K562 (cell line): ENCODE measurements at regions not wholly inside any gene's neighbourhood (a gene's known extent, or its start where the extent isn't known, plus 50 kb on each side); places are given as distances from the start of the nearest gene placed in this dataset.

ENCODE experiments used
- ATAC-seq: fragments of 200-7000 bp; cut with Tn5 transposase; 3 replicates; pipeline ENCODE4 v1.9.1; 2020; ENCODE audit warnings: moderate library complexity
- BruUV-seq: library from RNA; stranded (reverse); fragments of 400-500 nt; replicated peaks from 2 replicates; lab custom pipeline; 2021; lab: Mats Ljungman, UMichigan
- CTCF ChIA-PET: fragments of 300-600 bp; formaldehyde crosslinking; extraction: SDS; loops from one replicate; lab custom pipeline; 2021; ENCODE audit warnings: low intra/inter-chr PET ratio; lab: Yijun Ruan, JAX
- POLR2A ChIA-PET: fragments of 300-600, 350-650 bp; sonication (Branson Sonifier 250); formaldehyde crosslinking; extraction: SDS; loops from one replicate; lab custom pipeline; 2021; ENCODE audit warnings: antibody characterized with exemption, inconsistent platforms; lab: Yijun Ruan, JAX
- DNase-seq, 4 experiments: peaks; one replicate each; pipeline versions ENCODE4 v3.0.0 to v3.0.0-alpha.2; 2011 to 2018; ENCODE audit warnings: low spot score in 3 of 4, mixed read lengths in 3 of 4; ENCODE audit errors: extremely low read depth in 1 of 4
- FAIRE-seq: peaks from 2 replicates; lab custom pipeline; 2011; peaks lifted over from hg19 to GRCh38; lab: Jason Lieb, UNC
- H2AFZ ChIP-seq: 2 replicates; pipeline ENCODE4 v1.6.0; 2011; ENCODE audit warnings: low read depth, low read length, control low read depth, inconsistent platforms
- H3K27ac ChIP-seq: fragments of 200-600 bp; 3 replicates; pipeline ENCODE4 v1.8.0; 2011; ENCODE audit warnings: low read depth, mild to moderate bottlenecking, control low read depth, inconsistent platforms, low read length, moderate library complexity, mixed read lengths; ENCODE audit errors: extremely low read depth
- H3K27me3 ChIP-seq, 2 experiments: fragments of 300-600 bp in 1 of 2; 2 replicates in 1 of 2; 3 replicates in 1 of 2; pipeline versions ENCODE4 v1.6.0 to v1.8.0; 2011; ENCODE audit warnings: inconsistent platforms in 2 of 2, low read length in 2 of 2, mild to moderate bottlenecking in 1 of 2, mixed read lengths in 1 of 2, moderate library complexity in 1 of 2; ENCODE audit not compliant: control insufficient read depth in 2 of 2, insufficient read depth in 2 of 2
- H3K36me3 ChIP-seq: fragments of 300-600 bp; 3 replicates; pipeline ENCODE4 v1.8.0; 2011; ENCODE audit warnings: mild to moderate bottlenecking, low read length, inconsistent platforms; ENCODE audit not compliant: control insufficient read depth, insufficient read depth
- H3K4me1 ChIP-seq, 2 experiments: fragments of 200-600 bp in 1 of 2; replicated peaks in 1 of 2; 2 replicates in 1 of 2; 3 replicates in 1 of 2; pipeline versions ENCODE4 v1.5.1 to v1.8.0; 2011; ENCODE audit warnings: inconsistent platforms in 2 of 2, low read length in 2 of 2, mild to moderate bottlenecking in 1 of 2, mixed read lengths in 1 of 2, moderate library complexity in 1 of 2; ENCODE audit not compliant: control insufficient read depth in 2 of 2, insufficient read depth in 2 of 2
- H3K4me2 ChIP-seq: 2 replicates; pipeline ENCODE4 v1.6.1; 2011; ENCODE audit warnings: low read length, control low read depth, inconsistent platforms, mixed read lengths; ENCODE audit not compliant: insufficient read depth
- H3K4me3 ChIP-seq: fragments of 200-600 bp; sonication (generic), shearing (Covaris generic); 2 replicates; pipeline ENCODE4 v1.5.1; 2016; ENCODE audit warnings: control low read depth, inconsistent platforms
- H3K79me2 ChIP-seq: fragments of 200-600 bp; 3 replicates; pipeline ENCODE4 v1.8.0; 2011; ENCODE audit warnings: low read length, inconsistent platforms; ENCODE audit not compliant: control insufficient read depth, insufficient read depth
- H3K9ac ChIP-seq, 2 experiments: 2 replicates each; pipeline versions ENCODE4 v1.6.0 to v1.6.1; 2011; ENCODE audit warnings: low read depth in 2 of 2, low read length in 2 of 2, control low read depth in 1 of 2, inconsistent platforms in 1 of 2, mild to moderate bottlenecking in 1 of 2, mixed read lengths in 1 of 2; ENCODE audit not compliant: insufficient read depth in 1 of 2
- H3K9me1 ChIP-seq: one replicate; pipeline ENCODE4 v1.6.0; 2011; ENCODE audit warnings: inconsistent platforms, mild to moderate bottlenecking, low read length, moderate library complexity; ENCODE audit not compliant: control insufficient read depth, insufficient read depth
- H3K9me3 ChIP-seq: replicated peaks from 2 replicates; pipeline ENCODE4 v1.5.1; 2011; ENCODE audit warnings: low read depth, low read length, inconsistent platforms; ENCODE audit not compliant: control insufficient read depth, insufficient read depth
- H4K20me1 ChIP-seq: replicated peaks from 2 replicates; pipeline ENCODE4 v1.6.1; 2011; ENCODE audit warnings: low read length, inconsistent platforms, mixed read lengths; ENCODE audit not compliant: control insufficient read depth, insufficient read depth
- CBFA2T2 ChIP-seq: fragments of 450-650 bp; conservative IDR thresholded peaks from 2 replicates; pipeline ENCODE4 v1.6.1; 2017; ENCODE audit warnings: mild to moderate bottlenecking
- CBX2 ChIP-seq: fragments of 200-600 bp; sonication (generic); IDR thresholded peaks from one replicate; pipeline ENCODE4 v1.6.1; 2012; ENCODE audit warnings: mild to moderate bottlenecking, low read length, inconsistent platforms; ENCODE audit not compliant: insufficient read depth, poor library complexity, severe bottlenecking
- FOSL1 ChIP-seq: fragments of 200-800 bp; sonication (Bioruptor generic); conservative IDR thresholded peaks from 2 replicates; pipeline ENCODE4 v1.6.1; 2016; ENCODE audit warnings: missing genetic modification characterization, missing compliant biosample characterization
- HDAC3 ChIP-seq: fragments of 450-650 bp; IDR thresholded peaks from 2 replicates; pipeline ENCODE4 v1.6.1; 2018; ENCODE audit warnings: borderline replicate concordance, mild to moderate bottlenecking, moderate library complexity; ENCODE audit not compliant: partially characterized antibody
- ILF3 ChIP-seq: fragments of 450-650 bp; IDR thresholded peaks from 2 replicates; pipeline ENCODE4 v1.6.1; 2018; ENCODE audit warnings: antibody characterized with exemption, mild to moderate bottlenecking, moderate library complexity, borderline replicate concordance
- SAP30 ChIP-seq: fragments of 200-600 bp; sonication (generic); IDR thresholded peaks from 2 replicates; pipeline ENCODE4 v1.6.1; 2012; ENCODE audit warnings: borderline replicate concordance, low read depth, mild to moderate bottlenecking, moderate library complexity, low read length, control low read depth, inconsistent platforms; ENCODE audit not compliant: insufficient read depth, poor library complexity, severe bottlenecking
- ZNF253 ChIP-seq: fragments of 250-450 bp; sonication (Bioruptor Pico); conservative IDR thresholded peaks from 2 replicates; pipeline ENCODE4 v1.6.1; 2021; ENCODE audit warnings: mild to moderate bottlenecking
- ZNF263 ChIP-seq: sonication (generic); formaldehyde crosslinking; IDR thresholded peaks from 2 replicates; pipeline ENCODE4 v1.8.0; 2022; ENCODE audit warnings: mild to moderate bottlenecking, missing genetic modification reagents, borderline replicate concordance
- ZNF444 ChIP-seq: fragments of 250-450 bp; sonication (Bioruptor Pico); IDR thresholded peaks from 2 replicates; pipeline ENCODE4 v1.4.0; 2020; ENCODE audit warnings: mild to moderate bottlenecking, moderate library complexity
- WGBS: fragments of 100-300 bp; shearing (Covaris generic); methylation state at CpG from one replicate; pipeline ENCODE4 v1.1.6; 2016; ENCODE audit warnings: low coverage, mixed read lengths; ENCODE audit not compliant: insufficient coverage; ENCODE audit errors: missing lambda C conversion rate; 5-methylcytosine and 5-hydroxymethylcytosine counted together
- in situ Hi-C: fragments of 300-500 bp; cut with MboI; formaldehyde crosslinking; loops from 4 replicates; pipeline ENCODE4 v1.15.0; 2018; ENCODE audit warnings: inconsistent platforms, mixed read lengths
- intact Hi-C: fragments of 100-400 bp; cut with micrococcal nuclease; formaldehyde crosslinking; loops from 2 replicates; pipeline ENCODE4 v1.14.2; 2022

DNA sequence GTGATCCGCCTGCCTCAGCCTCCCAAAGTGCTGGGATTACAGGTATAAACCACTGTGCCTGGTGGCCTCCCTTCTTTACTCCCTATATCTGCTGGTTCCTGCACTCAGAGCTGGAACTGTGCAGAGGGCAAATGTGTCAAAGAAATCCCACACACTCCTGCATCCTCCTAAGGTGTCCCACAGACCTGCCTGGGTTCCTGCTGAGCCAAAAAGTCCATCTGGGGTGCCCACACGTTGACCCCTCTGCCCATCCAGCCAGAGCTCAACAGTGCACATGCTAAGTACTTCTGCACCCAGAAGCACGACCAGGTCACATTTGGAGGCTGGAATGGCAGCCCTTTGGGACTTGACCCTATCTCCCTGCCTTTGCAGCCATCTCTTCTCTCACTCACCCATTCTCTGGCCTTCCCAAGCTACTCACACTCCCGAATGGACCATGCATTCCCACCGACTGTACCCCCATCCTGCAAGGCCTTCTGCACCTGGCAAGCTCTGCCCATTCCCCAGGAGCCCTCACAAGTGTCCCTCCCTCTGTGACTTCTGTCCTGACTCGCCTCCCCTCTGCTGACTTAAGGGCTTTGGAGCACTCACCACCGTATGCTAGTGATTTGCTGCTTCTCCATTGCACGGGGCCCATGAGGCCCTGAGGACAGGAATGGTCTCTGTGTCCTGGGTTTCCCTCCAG, 152.1 kb downstream of the KCTD15 start:
- H3K9me3 ChIP-seq = no peaks in the 10 kb centered on the region
- ChIA-PET CTCF (no interaction called here), POLR2A (no interaction called here)
- no peak for FAIRE-seq
- BruUV-seq = no TSS peak
- 0% methylated on average over 8 of the region's 8 CpGs for WGBS
- no peak overlapping the region for H2AFZ ChIP-seq
- no peak overlapping the region for H3K4me3 ChIP-seq
- in situ Hi-C loops = no loop called here
- no peak overlapping the region for H3K9ac ChIP-seq
- no peaks in the 10 kb centered on the region for H4K20me1 ChIP-seq
- no peaks in the 10 kb centered on the region for H3K9me1 ChIP-seq
- TF ChIP-seq CBX2 = no peak
- TF ChIP-seq HDAC3 = no peak
- TF ChIP-seq CBFA2T2 = no peak
- no peak for TF ChIP-seq ZNF253 (CRISPR knock-in tag)
- no peak for TF ChIP-seq ILF3
- no peak for TF ChIP-seq FOSL1 (tag)
- no peak for TF ChIP-seq ZNF444
- TF ChIP-seq ZNF263 (CRISPR knock-in tag) = no peak
- TF ChIP-seq SAP30 = no peak
- no peak for DNase-seq
- no peaks in the 10 kb centered on the region for H3K79me2 ChIP-seq
- H3K27me3 ChIP-seq = peaks cover 0 to 16% of the 10 kb centered on the region in 2 experiments; a peak in 3 of 5 replicates
- no peaks in the 10 kb centered on the region; a peak in 1 of 5 replicates for H3K4me1 ChIP-seq
- H3K27ac ChIP-seq = no peak overlapping the region
- no peak for ATAC-seq
- no peaks in the 10 kb centered on the region for H3K36me3 ChIP-seq
- H3K4me2 ChIP-seq = no peak overlapping the region
- intact Hi-C loops = no loop called here
